ENCODE measurements at regions not wholly inside any gene's neighbourhood (a gene's known extent, or its start where the extent isn't known, plus 50 kb on each side); places are given as distances from the start of the nearest gene placed in this dataset.

- no peaks in the 10 kb centered on the region for H3K9me2 ChIP-seq (ENCODE audit: insufficient read depth, low read length)
- no peaks in the 10 kb centered on the region for H4K20me1 ChIP-seq (ENCODE audit: insufficient read depth, low read length)
- no peaks in the 10 kb centered on the region for H3K79me2 ChIP-seq (ENCODE audit: insufficient read depth, low read depth, low read length)
- DNase-seq (ENCODE audit: low spot score), result peak; percentile 3
- H2AFZ ChIP-seq (ENCODE audit: low read length), result no peak overlapping the region
- no peaks in the 10 kb centered on the region for H3K9me3 ChIP-seq (ENCODE audit: low read length)
- POLR2A ChIA-PET, result no interaction called here
- CTCF ChIA-PET (ENCODE audit: unreplicated experiment), result no interaction called here
- intact Hi-C loops (cut with micrococcal nuclease; ENCODE audit: unreplicated experiment), result loop anchor here (10.0 kb wide), 1 partner anchor 996 kb away; no protein-coding TSS in a partner anchor
- H3K27ac ChIP-seq (ENCODE audit: low read depth, low read length, poor library complexity, severe bottlenecking), result no peak overlapping the region
- no peaks in the 10 kb centered on the region for H3K4me1 ChIP-seq (ENCODE audit: insufficient read depth, low read length, poor library complexity, severe bottlenecking)
- no TSS peak for BruUV-seq (replicated peaks)
- H3K4me2 ChIP-seq (ENCODE audit: low read length), result no peak overlapping the region
- TF ChIP-seq EZH2phosphoT487 (IDR thresholded peaks at IDR 0.05; ENCODE audit: borderline replicate concordance, low read depth, low read length) (no peak), CTCF (conservative IDR thresholded peaks at IDR 0.05; ENCODE audit: low read length) (peak; percentile 60)
- no peak overlapping the region for H3K4me3 ChIP-seq (ENCODE audit: low read depth, low read length, poor library complexity, severe bottlenecking)
- no peaks in the 10 kb centered on the region for H3K36me3 ChIP-seq (ENCODE audit: insufficient read depth, low read length)
These were observed 514.5 kb upstream of the FAM241A start for GRCh38 chr4:111630705-111631104.

GRCh38 chr4:111631215-111631999, 513.8 kb upstream of the FAM241A start:
- no peak overlapping the region for H2AFZ ChIP-seq (ENCODE audit: low read length)
- peak; percentile 6 for DNase-seq (ENCODE audit: low spot score)
- no TSS peak for BruUV-seq (replicated peaks)
- no peak overlapping the region for H3K27ac ChIP-seq (ENCODE audit: low read depth, low read length, poor library complexity, severe bottlenecking)
- no peaks in the 10 kb centered on the region for H3K36me3 ChIP-seq (ENCODE audit: insufficient read depth, low read length)
- CTCF ChIA-PET (ENCODE audit: unreplicated experiment), result no interaction called here
- H3K79me2 ChIP-seq (ENCODE audit: insufficient read depth, low read depth, low read length), result no peaks in the 10 kb centered on the region
- no peaks in the 10 kb centered on the region for H3K9me3 ChIP-seq (ENCODE audit: low read length)
- H3K4me3 ChIP-seq (ENCODE audit: low read depth, low read length, poor library complexity, severe bottlenecking), result no peak overlapping the region
- H3K4me1 ChIP-seq (ENCODE audit: insufficient read depth, low read length, poor library complexity, severe bottlenecking), result no peaks in the 10 kb centered on the region
- intact Hi-C loops (cut with micrococcal nuclease; ENCODE audit: unreplicated experiment), result loop anchor here (10.0 kb wide), 1 partner anchor 997 kb away; no protein-coding TSS in a partner anchor
- H3K9me2 ChIP-seq (ENCODE audit: insufficient read depth, low read length), result no peaks in the 10 kb centered on the region
- peak; percentile 75 for TF ChIP-seq CTCF (conservative IDR thresholded peaks at IDR 0.05; ENCODE audit: low read length)
- no peak for TF ChIP-seq EZH2phosphoT487 (IDR thresholded peaks at IDR 0.05; ENCODE audit: borderline replicate concordance, low read depth, low read length)
- no peaks in the 10 kb centered on the region for H4K20me1 ChIP-seq (ENCODE audit: insufficient read depth, low read length)
- H3K4me2 ChIP-seq (ENCODE audit: low read length), result no peak overlapping the region
- POLR2A ChIA-PET, result interaction anchor here (0.5 kb wide), 1 partner anchor 56 kb away, joined by 6 read pairs; no protein-coding TSS in a partner anchor

- no peaks in the 10 kb centered on the region for H3K9me2 ChIP-seq (ENCODE audit: insufficient read depth, low read length)
- no peak for DNase-seq (ENCODE audit: low spot score)
- ChIA-PET CTCF (ENCODE audit: unreplicated experiment) (no interaction called here), POLR2A (interaction anchor here (1.0 kb wide), 1 partner anchor 41 kb away, joined by 3 read pairs; no protein-coding TSS in a partner anchor)
- H3K79me2 ChIP-seq (ENCODE audit: insufficient read depth, low read depth, low read length), result no peaks in the 10 kb centered on the region
- BruUV-seq (replicated peaks), result no TSS peak
- H3K4me1 ChIP-seq (ENCODE audit: insufficient read depth, low read length, poor library complexity, severe bottlenecking), result no peaks in the 10 kb centered on the region
- no peak overlapping the region for H3K27ac ChIP-seq (ENCODE audit: low read depth, low read length, poor library complexity, severe bottlenecking)
- intact Hi-C loops (cut with micrococcal nuclease; ENCODE audit: unreplicated experiment), result loop anchor here (10.0 kb wide), 1 partner anchor 998 kb away; no protein-coding TSS in a partner anchor
- H4K20me1 ChIP-seq (ENCODE audit: insufficient read depth, low read length), result no peaks in the 10 kb centered on the region
- TF ChIP-seq CTCF (conservative IDR thresholded peaks at IDR 0.05; ENCODE audit: low read length) (no peak), EZH2phosphoT487 (IDR thresholded peaks at IDR 0.05; ENCODE audit: borderline replicate concordance, low read depth, low read length) (no peak)
- no peaks in the 10 kb centered on the region for H3K36me3 ChIP-seq (ENCODE audit: insufficient read depth, low read length)
- no peak overlapping the region for H2AFZ ChIP-seq (ENCODE audit: low read length)
- no peak overlapping the region for H3K4me2 ChIP-seq (ENCODE audit: low read length)
- no peak overlapping the region for H3K4me3 ChIP-seq (ENCODE audit: low read depth, low read length, poor library complexity, severe bottlenecking)
- no peaks in the 10 kb centered on the region for H3K9me3 ChIP-seq (ENCODE audit: low read length)
These were observed 512.6 kb upstream of the FAM241A start for GRCh38 chr4:111632641-111633151.

Measured in OCI-LY7 (cell line).